Mesenchymal stem cell (in vitro differentiated cells and primary cell): ENCODE measurements at regions not wholly inside any gene's neighbourhood (a gene's known extent, or its start where the extent isn't known, plus 50 kb on each side); places are given as distances from the start of the nearest gene placed in this dataset.

ENCODE experiments used
- DNase-seq: peaks from one replicate; pipeline ENCODE4 v3.0.0-alpha.2; 2013
- H2AFZ ChIP-seq: one replicate; pipeline ENCODE4 v1.6.1; 2013; ENCODE audit warnings: low read depth, mild to moderate bottlenecking, control low read depth, inconsistent platforms, low read length, moderate library complexity
- H2AK5ac ChIP-seq: 2 replicates; pipeline ENCODE4 v1.6.1; 2013; ENCODE audit warnings: low read length, moderate library complexity, mild to moderate bottlenecking, inconsistent platforms; ENCODE audit not compliant: severe bottlenecking
- H2BK120ac ChIP-seq: one replicate; pipeline ENCODE4 v1.6.1; 2013; ENCODE audit warnings: low read depth, mild to moderate bottlenecking, inconsistent platforms, low read length, moderate library complexity
- H2BK12ac ChIP-seq, 2 experiments: one replicate each; pipeline ENCODE4 v1.6.1; 2013; ENCODE audit warnings: inconsistent platforms in 2 of 2, low read length in 2 of 2, mild to moderate bottlenecking in 2 of 2, moderate library complexity in 2 of 2, control low read depth in 1 of 2
- H2BK15ac ChIP-seq: one replicate; pipeline ENCODE4 v1.6.1; 2013; ENCODE audit warnings: mild to moderate bottlenecking, low read depth, inconsistent platforms; ENCODE audit not compliant: poor library complexity, severe bottlenecking
- H2BK5ac ChIP-seq: 2 replicates; pipeline ENCODE4 v1.6.1; 2013; ENCODE audit warnings: low read depth, mild to moderate bottlenecking, low read length, control low read depth, inconsistent platforms; ENCODE audit not compliant: poor library complexity, severe bottlenecking
- H3K14ac ChIP-seq, 2 experiments: one replicate each; pipeline ENCODE4 v1.6.1; 2013; ENCODE audit warnings: inconsistent platforms in 2 of 2, low read length in 2 of 2, control low read depth in 1 of 2, mild to moderate bottlenecking in 1 of 2, moderate library complexity in 1 of 2
- H3K18ac ChIP-seq, 2 experiments: one replicate each; pipeline ENCODE4 v1.6.1; 2013; ENCODE audit warnings: inconsistent platforms in 2 of 2, low read length in 2 of 2, control low read depth in 1 of 2, low read depth in 1 of 2, mild to moderate bottlenecking in 1 of 2
- H3K23ac ChIP-seq, 2 experiments: one replicate each; pipeline ENCODE4 v1.6.1; 2013; ENCODE audit warnings: inconsistent platforms in 2 of 2, low read length in 2 of 2, mild to moderate bottlenecking in 2 of 2, moderate library complexity in 2 of 2, control low read depth in 1 of 2
- H3K27ac ChIP-seq: 2 replicates; pipeline ENCODE4 v1.5.1; 2013; ENCODE audit warnings: mild to moderate bottlenecking, moderate library complexity, low read length, control low read depth, inconsistent platforms; ENCODE audit not compliant: poor library complexity, severe bottlenecking
- H3K27me3 ChIP-seq, 2 experiments: 2 replicates each; pipeline versions ENCODE4 v1.6.1 to v1.7.0; 2013; ENCODE audit warnings: low read length in 2 of 2, mild to moderate bottlenecking in 2 of 2, moderate library complexity in 2 of 2, control low read depth in 1 of 2, inconsistent platforms in 1 of 2; ENCODE audit not compliant: control insufficient read depth in 1 of 2, insufficient read depth in 1 of 2
- H3K36me3 ChIP-seq, 2 experiments: 2 replicates each; pipeline versions ENCODE4 v1.6.1 to v1.7.0; 2013; ENCODE audit warnings: low read length in 2 of 2, control low read depth in 1 of 2, inconsistent platforms in 1 of 2, low read depth in 1 of 2, mild to moderate bottlenecking in 1 of 2; ENCODE audit not compliant: insufficient read depth in 2 of 2, control insufficient read depth in 1 of 2
- H3K4ac ChIP-seq, 2 experiments: one replicate each; pipeline ENCODE4 v1.6.1; 2013; ENCODE audit warnings: inconsistent platforms in 2 of 2, low read length in 2 of 2, mild to moderate bottlenecking in 2 of 2, moderate library complexity in 2 of 2, control low read depth in 1 of 2, low read depth in 1 of 2
- H3K4me1 ChIP-seq: 2 replicates; pipeline ENCODE4 v1.6.1; 2013; ENCODE audit warnings: low read depth, low read length, control low read depth; ENCODE audit not compliant: control insufficient read depth, insufficient read depth
- H3K4me2 ChIP-seq: 2 replicates; pipeline ENCODE4 v1.6.1; 2013; ENCODE audit warnings: low read length, mild to moderate bottlenecking, inconsistent platforms; ENCODE audit not compliant: poor library complexity, severe bottlenecking
- H3K4me3 ChIP-seq, 2 experiments: 2 replicates each; pipeline versions ENCODE4 v1.5.1 to v1.7.0; 2013; ENCODE audit warnings: low read length in 2 of 2, mild to moderate bottlenecking in 2 of 2, control low read depth in 1 of 2, low read depth in 1 of 2; ENCODE audit not compliant: insufficient read depth in 1 of 2
- H3K79me1 ChIP-seq: replicated peaks from 2 replicates; pipeline ENCODE4 v1.6.1; 2013; ENCODE audit warnings: mild to moderate bottlenecking, control low read depth, low read length, inconsistent platforms; ENCODE audit not compliant: poor library complexity, severe bottlenecking
- H3K9ac ChIP-seq: 2 replicates; pipeline ENCODE4 v1.7.0; 2013; ENCODE audit warnings: mild to moderate bottlenecking, low read length, moderate library complexity
- H3K9me3 ChIP-seq: 2 replicates; pipeline ENCODE4 v1.7.0; 2013; ENCODE audit warnings: mild to moderate bottlenecking, low read length; ENCODE audit not compliant: control insufficient read depth
- H4K8ac ChIP-seq: one replicate; pipeline ENCODE4 v1.6.1; 2013; ENCODE audit warnings: inconsistent platforms, mild to moderate bottlenecking, low read length, moderate library complexity
- H4K91ac ChIP-seq: one replicate; pipeline ENCODE4 v1.6.1; 2013; ENCODE audit warnings: mild to moderate bottlenecking, low read length, inconsistent platforms
- WGBS: methylation state at CpG from one replicate; pipeline ENCODE4 v1.1.7; 2013; ENCODE audit warnings: mixed read lengths; 5-methylcytosine and 5-hydroxymethylcytosine counted together

DNA sequence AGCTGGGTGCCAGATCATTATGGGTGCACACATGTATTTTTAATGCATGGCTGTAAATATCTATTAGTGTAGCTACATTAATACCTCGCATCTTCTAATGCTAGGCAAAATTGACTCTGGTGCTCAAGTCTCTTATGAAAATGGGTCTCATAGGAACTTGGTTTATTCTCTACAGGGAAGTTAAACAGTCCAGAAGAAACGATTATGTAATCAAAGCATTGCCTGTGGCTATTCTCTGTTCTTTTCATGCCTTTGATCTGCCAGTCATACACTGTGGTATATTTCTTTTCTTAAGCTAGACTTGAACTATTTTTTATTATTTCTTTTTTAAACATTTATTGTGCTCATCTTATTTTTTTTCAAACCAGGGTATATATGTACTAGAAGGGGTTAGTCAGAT is 1015.0 kb downstream of the SLITRK1 start:
- no peak overlapping the region for H2AK5ac ChIP-seq
- H3K9ac ChIP-seq: no peak overlapping the region
- H3K36me3 ChIP-seq: no peaks in the 10 kb centered on the region
- H3K4me2 ChIP-seq: no peak overlapping the region
- H2BK12ac ChIP-seq: no peak overlapping the region
- no peak overlapping the region for H2BK5ac ChIP-seq
- no peak overlapping the region for H4K91ac ChIP-seq
- 100% methylated on average over 1 of the region's 2 CpGs for WGBS
- no peak overlapping the region for H2BK120ac ChIP-seq
- no peak overlapping the region for H4K8ac ChIP-seq
- no peak overlapping the region for H3K4me3 ChIP-seq
- no peak overlapping the region for H2BK15ac ChIP-seq
- H3K14ac ChIP-seq: no peak overlapping the region
- H3K18ac ChIP-seq: no peak overlapping the region
- H3K27ac ChIP-seq: no peak overlapping the region
- H3K23ac ChIP-seq: no peak overlapping the region
- DNase-seq: no peak
- H3K9me3 ChIP-seq: peaks cover 7% of the 10 kb centered on the region
- no peaks in the 10 kb centered on the region for H3K27me3 ChIP-seq
- no peak overlapping the region for H2AFZ ChIP-seq
- H3K4ac ChIP-seq: no peak overlapping the region
- H3K4me1 ChIP-seq: no peaks in the 10 kb centered on the region
- no peaks in the 10 kb centered on the region for H3K79me1 ChIP-seq

DNA sequence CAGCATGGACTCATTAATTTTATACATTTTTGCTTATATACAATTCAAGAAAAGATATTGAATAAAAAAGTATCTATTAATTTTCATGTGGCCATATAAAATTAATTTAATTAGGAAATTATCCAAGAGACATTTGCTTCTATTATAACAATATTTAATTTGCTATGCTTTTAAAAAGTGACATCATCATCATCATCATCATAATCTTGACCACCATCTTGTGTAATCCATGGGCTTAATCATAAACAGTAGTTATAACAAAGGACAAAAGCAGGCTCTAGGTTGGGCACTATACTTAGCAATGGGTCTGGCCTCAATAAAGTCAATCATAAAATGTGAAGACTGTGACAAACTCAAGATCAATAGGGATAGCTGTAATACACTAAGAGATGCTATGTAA is 1031.6 kb downstream of the SLITRK1 start:
- H2BK15ac ChIP-seq: no peak overlapping the region
- H3K27me3 ChIP-seq: no peaks in the 10 kb centered on the region
- no peak overlapping the region for H4K8ac ChIP-seq
- no peak overlapping the region for H2AK5ac ChIP-seq
- no peaks in the 10 kb centered on the region for H3K36me3 ChIP-seq
- no peak overlapping the region for H2AFZ ChIP-seq
- H3K4me1 ChIP-seq: no peaks in the 10 kb centered on the region
- H3K4me2 ChIP-seq: no peak overlapping the region
- no peaks in the 10 kb centered on the region for H3K9me3 ChIP-seq
- no peak overlapping the region for H2BK120ac ChIP-seq
- no peak overlapping the region for H3K14ac ChIP-seq
- H3K9ac ChIP-seq: no peak overlapping the region
- DNase-seq: no peak
- H3K18ac ChIP-seq: no peak overlapping the region
- H3K79me1 ChIP-seq: no peaks in the 10 kb centered on the region
- H4K91ac ChIP-seq: no peak overlapping the region
- H3K4me3 ChIP-seq: no peak overlapping the region
- no peak overlapping the region for H2BK5ac ChIP-seq
- no peak overlapping the region for H3K23ac ChIP-seq
- no peak overlapping the region for H3K4ac ChIP-seq
- no peak overlapping the region for H3K27ac ChIP-seq
- H2BK12ac ChIP-seq: no peak overlapping the region

DNA sequence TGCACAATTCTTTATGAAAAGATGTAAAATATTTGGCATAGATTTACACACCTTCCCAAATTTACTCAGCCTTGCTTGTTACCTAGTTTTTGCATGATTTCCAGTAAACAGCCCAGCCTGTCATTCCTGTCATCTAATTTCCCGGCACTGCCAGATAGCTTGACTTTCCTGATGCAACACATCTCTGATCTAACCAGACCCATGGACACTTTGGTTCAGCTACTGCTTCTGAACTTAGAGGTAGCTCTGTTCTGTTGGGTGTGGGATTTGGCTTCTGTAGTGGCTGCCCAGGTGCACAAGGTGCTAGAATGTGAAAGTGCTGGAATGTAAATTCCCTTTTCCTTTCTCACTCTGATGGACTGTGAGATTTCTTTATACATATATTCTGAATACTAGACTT is 1033.5 kb downstream of the SLITRK1 start:
- Histone ChIP-seq H2BK5ac (no peak overlapping the region), H3K14ac (no peak overlapping the region), H3K9ac (no peak overlapping the region), H3K9me3 (no peaks in the 10 kb centered on the region), H2AK5ac (no peak overlapping the region), H3K23ac (no peak overlapping the region), H3K27me3 (no peaks in the 10 kb centered on the region), H2BK120ac (no peak overlapping the region), H2BK15ac (no peak overlapping the region), H4K91ac (no peak overlapping the region), H3K36me3 (no peaks in the 10 kb centered on the region), H3K4me2 (no peak overlapping the region), H3K79me1 (no peaks in the 10 kb centered on the region), H3K4me1 (no peaks in the 10 kb centered on the region), H3K4ac (no peak overlapping the region), H3K18ac (no peak overlapping the region), H3K27ac (no peak overlapping the region), H4K8ac (no peak overlapping the region), H2BK12ac (no peak overlapping the region), H3K4me3 (no peak overlapping the region), H2AFZ (no peak overlapping the region)
- 100% methylated on average over 1 of the region's 1 CpG for WGBS
- no peak for DNase-seq

DNA sequence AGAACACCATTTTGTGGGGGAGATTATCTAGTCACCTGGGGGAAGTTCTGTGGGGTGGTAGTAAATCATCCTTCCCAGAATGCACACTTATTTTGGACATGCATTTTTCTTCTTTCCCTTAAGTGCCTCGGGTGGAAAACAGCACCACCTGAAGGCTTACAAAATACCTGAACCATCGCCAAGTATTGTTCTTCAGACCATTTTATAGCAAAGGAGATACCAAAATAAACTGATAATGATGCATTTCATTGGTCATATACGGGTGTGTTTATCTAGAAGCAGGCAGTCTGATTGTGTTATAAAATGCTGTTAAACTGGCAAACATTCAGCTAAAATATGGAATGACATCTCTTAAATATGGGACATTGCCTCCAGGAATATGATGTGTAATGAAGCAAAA is 1034.7 kb downstream of the SLITRK1 start:
- no peaks in the 10 kb centered on the region for H3K79me1 ChIP-seq
- 50% methylated on average over 2 of the region's 3 CpGs for WGBS

More for the DNA sequence above, 1034.7 kb downstream of the SLITRK1 start:
- DNase-seq: no peak
- H3K27me3 ChIP-seq: no peaks in the 10 kb centered on the region
- H2BK12ac ChIP-seq: no peak overlapping the region
- H2AFZ ChIP-seq: no peak overlapping the region
- no peak overlapping the region for H3K4me2 ChIP-seq
- no peak overlapping the region for H2BK15ac ChIP-seq
- H3K36me3 ChIP-seq: no peaks in the 10 kb centered on the region
- no peak overlapping the region for H3K14ac ChIP-seq
- no peak overlapping the region for H3K23ac ChIP-seq
- H2BK120ac ChIP-seq: no peak overlapping the region
- H4K8ac ChIP-seq: no peak overlapping the region
- no peak overlapping the region for H3K18ac ChIP-seq
- H3K4me3 ChIP-seq: no peak overlapping the region
- no peaks in the 10 kb centered on the region for H3K9me3 ChIP-seq
- no peak overlapping the region for H2AK5ac ChIP-seq
- H3K9ac ChIP-seq: no peak overlapping the region
- no peak overlapping the region for H3K4ac ChIP-seq
- no peak overlapping the region for H2BK5ac ChIP-seq
- no peak overlapping the region for H4K91ac ChIP-seq
- no peak overlapping the region for H3K27ac ChIP-seq
- H3K4me1 ChIP-seq: no peaks in the 10 kb centered on the region
